Cardiac fibroblast (primary cell): ENCODE measurements at regions not wholly inside any gene's neighbourhood (a gene's known extent, or its start where the extent isn't known, plus 50 kb on each side); places are given as distances from the start of the nearest gene placed in this dataset.
A peak's percentile ranks its signal among the peaks of the same experiment; 100 is the strongest.
"Not testable (repeated sequence)": the region's sequence is repeated elsewhere in the genome, so short reads cannot be mapped to it uniquely, and the experiment has no call there.

Source experiments
- DNase-seq, 2 donors: peaks; one replicate each; pipeline versions ENCODE4 v3.0.0 to v3.0.0-alpha.2; 2010; ENCODE audit warnings: low read depth in 2 of 2
- H3K4me3 ChIP-seq, 2 donors: replicated peaks in 1 of 2; 1 replicate in 1 of 2; 2 replicates in 1 of 2; pipeline ENCODE4 v1.5.1; 2011; ENCODE audit warnings: low read depth in 2 of 2, low read length in 2 of 2, mild to moderate bottlenecking in 2 of 2, moderate library complexity in 1 of 2
- TF ChIP-seq, protein P1 (sequence below): IDR thresholded peaks from one replicate; pipeline ENCODE4 v1.5.1; 2011; ENCODE audit warnings: low read depth, mild to moderate bottlenecking, low read length, inconsistent platforms

DNA sequence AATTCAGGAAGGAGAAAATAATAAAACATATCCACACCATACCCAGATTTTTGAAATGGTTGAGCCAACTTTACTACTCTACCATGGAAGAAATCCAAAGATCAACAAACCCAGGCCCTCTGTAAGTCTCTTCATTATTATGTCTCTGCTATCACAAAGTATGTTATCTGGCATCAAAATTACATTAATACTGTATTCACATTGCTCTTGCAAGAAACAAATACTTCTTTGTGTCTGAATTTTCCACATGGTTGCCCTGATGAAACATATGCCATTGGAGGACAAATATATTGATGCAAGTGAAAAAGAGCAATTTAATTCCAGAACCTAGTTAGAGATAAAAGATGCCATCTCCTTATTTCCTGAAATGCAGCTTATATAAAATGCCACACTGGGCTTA is 204.0 kb downstream of the FZD1 start:
- DNase-seq: no peak
- TF ChIP-seq, protein P1, sequence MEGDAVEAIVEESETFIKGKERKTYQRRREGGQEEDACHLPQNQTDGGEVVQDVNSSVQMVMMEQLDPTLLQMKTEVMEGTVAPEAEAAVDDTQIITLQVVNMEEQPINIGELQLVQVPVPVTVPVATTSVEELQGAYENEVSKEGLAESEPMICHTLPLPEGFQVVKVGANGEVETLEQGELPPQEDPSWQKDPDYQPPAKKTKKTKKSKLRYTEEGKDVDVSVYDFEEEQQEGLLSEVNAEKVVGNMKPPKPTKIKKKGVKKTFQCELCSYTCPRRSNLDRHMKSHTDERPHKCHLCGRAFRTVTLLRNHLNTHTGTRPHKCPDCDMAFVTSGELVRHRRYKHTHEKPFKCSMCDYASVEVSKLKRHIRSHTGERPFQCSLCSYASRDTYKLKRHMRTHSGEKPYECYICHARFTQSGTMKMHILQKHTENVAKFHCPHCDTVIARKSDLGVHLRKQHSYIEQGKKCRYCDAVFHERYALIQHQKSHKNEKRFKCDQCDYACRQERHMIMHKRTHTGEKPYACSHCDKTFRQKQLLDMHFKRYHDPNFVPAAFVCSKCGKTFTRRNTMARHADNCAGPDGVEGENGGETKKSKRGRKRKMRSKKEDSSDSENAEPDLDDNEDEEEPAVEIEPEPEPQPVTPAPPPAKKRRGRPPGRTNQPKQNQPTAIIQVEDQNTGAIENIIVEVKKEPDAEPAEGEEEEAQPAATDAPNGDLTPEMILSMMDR: no peak
- no peak overlapping the region for H3K4me3 ChIP-seq

DNA sequence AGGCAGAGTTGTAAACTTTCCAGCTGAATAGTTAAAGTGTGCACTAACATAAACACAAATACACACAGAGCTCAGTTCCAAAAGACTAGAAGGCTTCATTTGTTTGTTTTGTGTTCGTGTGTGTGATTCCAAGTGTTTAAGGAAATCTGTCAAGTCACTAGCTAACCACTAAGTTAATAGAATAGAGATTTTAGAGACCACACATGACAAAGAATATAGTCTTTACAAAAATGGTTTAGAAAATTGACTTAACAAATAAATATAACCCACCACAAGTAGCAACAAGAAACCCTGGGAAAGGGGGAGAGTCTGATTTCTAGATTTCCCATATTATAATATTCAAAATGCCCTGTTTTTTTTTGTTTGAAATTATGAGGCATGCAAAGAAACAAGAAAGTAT is 209.4 kb downstream of the FZD1 start:
- TF ChIP-seq, protein P1: no peak
- DNase-seq: no peak
- H3K4me3 ChIP-seq: no peak overlapping the region

DNA sequence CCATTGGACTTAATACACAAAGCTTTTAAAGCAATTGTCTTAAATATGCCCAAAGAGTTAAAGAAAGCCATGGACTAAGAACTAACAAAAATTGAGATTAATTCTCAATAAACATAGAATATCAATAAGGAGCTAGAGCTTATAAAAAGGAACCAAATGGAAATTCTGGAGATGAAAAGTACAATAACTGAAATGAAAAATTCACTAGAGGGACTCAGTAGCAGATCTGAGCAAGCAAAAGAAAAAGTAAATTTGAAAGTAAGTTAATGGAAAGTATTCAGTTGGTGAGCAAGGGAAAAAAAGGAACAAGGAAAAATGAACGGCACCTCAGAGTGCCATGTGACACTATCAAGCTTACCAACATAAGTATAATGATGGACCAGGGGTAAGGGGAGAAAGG is 209.8 kb downstream of the FZD1 start:
- H3K4me3 ChIP-seq: no peak overlapping the region
- DNase-seq: no peak
- TF ChIP-seq, protein P1: no peak

DNA sequence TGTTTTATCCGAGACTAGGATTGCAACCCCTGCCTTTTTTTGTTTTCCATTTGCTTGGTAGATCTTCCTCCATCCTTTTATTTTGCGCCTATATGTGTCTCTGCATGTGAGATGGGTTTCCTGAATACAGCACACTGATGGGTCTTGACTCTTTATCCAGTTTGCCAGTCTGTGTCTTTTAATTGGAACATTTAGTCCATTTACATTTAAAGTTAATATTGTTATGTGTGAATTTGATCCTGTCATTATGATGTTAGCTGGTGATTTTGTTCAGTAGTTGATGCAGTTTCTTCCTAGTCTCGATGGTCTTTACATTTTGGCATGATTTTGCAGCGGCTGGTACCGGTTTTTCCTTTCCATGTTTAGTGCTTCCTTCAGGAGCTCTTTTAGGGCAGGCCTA is 216.2 kb downstream of the FZD1 start:
- DNase-seq, H3K4me3 ChIP-seq: not testable (repeated sequence)

DNA sequence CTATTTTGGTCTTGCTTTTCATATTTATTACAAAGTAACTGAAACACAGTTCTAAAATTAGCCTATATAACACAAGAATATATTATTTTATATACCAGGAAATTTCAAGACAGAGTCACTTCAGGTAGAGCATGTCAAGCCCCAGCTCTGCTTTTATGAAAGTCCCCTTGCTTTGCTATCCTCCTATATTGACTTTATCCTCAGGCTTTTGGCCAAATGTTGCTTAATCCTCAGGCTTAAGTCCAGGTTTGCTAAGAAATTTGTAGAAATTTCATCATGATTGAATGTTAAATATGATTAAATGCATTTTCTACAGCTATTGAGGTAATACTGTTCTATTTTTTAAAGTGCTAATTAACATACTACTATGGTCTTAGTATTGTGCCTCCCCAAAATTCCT is 227.6 kb downstream of the FZD1 start:
- H3K4me3 ChIP-seq: no peak overlapping the region
- TF ChIP-seq, protein P1: no peak
- peak; percentile 30 to 32 for DNase-seq

DNA sequence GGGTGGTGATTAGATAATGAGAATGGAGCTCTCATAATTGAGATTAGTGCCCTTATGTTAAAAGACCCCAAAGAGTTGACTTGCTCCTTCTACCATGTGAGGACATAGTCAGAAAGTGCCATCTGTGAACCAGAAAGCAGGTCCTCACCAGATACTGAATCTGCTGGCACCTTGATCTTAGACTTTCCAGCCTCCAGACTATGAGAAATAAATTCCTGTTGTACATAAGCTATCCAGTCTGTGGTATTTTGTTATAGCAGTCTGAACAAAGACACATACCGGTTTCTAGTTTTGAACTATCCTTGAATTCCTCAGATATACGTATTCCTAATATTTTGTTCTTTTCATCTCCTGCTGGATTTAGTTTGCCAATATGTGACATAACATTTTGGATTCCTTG is 228.1 kb downstream of the FZD1 start:
- TF ChIP-seq, protein P1: no peak
- no peak overlapping the region for H3K4me3 ChIP-seq
- no peak for DNase-seq

DNA sequence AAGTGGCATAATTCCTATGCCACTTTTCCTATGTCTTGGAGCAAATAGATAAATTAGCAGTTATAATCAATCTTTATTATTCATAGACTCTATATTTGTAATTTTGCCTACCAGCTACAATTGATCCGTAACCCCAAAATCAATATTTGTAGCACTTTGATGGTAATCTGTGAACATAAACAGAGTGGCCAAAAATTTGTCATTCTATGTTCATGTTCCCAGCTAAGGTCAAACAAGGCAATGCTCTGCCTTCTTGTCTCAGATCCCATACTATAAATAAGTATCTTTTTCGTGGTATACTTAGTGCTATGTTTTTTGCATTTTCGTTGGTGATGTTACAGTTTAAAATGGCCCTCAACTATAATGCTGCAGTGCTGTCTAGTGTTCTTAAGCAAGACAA is 228.5 kb downstream of the FZD1 start:
- H3K4me3 ChIP-seq: no peak overlapping the region
- TF ChIP-seq, protein P1: no peak
- no peak for DNase-seq
